GM12878 (cell line): ENCODE measurements at regions not wholly inside any gene's neighbourhood (a gene's known extent, or its start where the extent isn't known, plus 50 kb on each side); places are given as distances from the start of the nearest gene placed in this dataset.

Experiments used
- ATAC-seq: fragments of 200-7000 bp; cut with Tn5 transposase; 3 replicates; pipeline ENCODE4 v1.9.1; 2020; ENCODE audit warnings: mild to moderate bottlenecking, moderate library complexity
- BruUV-seq: library from RNA; stranded (reverse); fragments of 400-500 nt; replicated peaks from 2 replicates; lab custom pipeline; 2021; lab: Mats Ljungman, UMichigan
- CTCF ChIA-PET: fragments of 300-600 bp; sonication (Branson Sonifier 250); formaldehyde crosslinking; extraction: SDS; loops from one replicate; lab custom pipeline; 2021; ENCODE audit warnings: inconsistent platforms; lab: Yijun Ruan, JAX
- POLR2A ChIA-PET: fragments of 350-600 bp; formaldehyde crosslinking; extraction: SDS; loops from one replicate; lab custom pipeline; 2021; ENCODE audit warnings: inconsistent platforms; lab: Charles Lee
- RAD21 ChIA-PET: fragments of 300-600 bp; sonication (Branson Sonifier 250); formaldehyde crosslinking; loops from one replicate; lab custom pipeline; 2023; ENCODE audit warnings: antibody characterized with exemption; ENCODE audit not compliant: unreplicated experiment; lab: Charles Lee
- SMC1A ChIA-PET: fragments of 300-600 bp; sonication (Branson Sonifier 250); formaldehyde crosslinking; loops from one replicate; lab custom pipeline; 2023; ENCODE audit not compliant: unreplicated experiment, uncharacterized antibody; lab: Charles Lee
- DNase-seq: peaks from one replicate; pipeline ENCODE4 v3.0.0-alpha.2; 2011; ENCODE audit warnings: low read depth, low spot score
- FAIRE-seq: peaks from 3 replicates; lab custom pipeline; 2011; peaks lifted over from hg19 to GRCh38; lab: Jason Lieb, UNC
- H2AFZ ChIP-seq: 2 replicates; pipeline ENCODE4 v1.6.0; 2011; ENCODE audit warnings: low read depth, low read length, control low read depth; ENCODE audit not compliant: control insufficient read depth
- H3K27ac ChIP-seq: 2 replicates; pipeline ENCODE4 v1.5.1; 2011; ENCODE audit warnings: control low read depth; ENCODE audit not compliant: control insufficient read depth, insufficient read depth
- H3K27me3 ChIP-seq, 2 experiments: replicated peaks in 1 of 2; 2 replicates each; pipeline versions ENCODE4 v1.6.0 to v1.6.1; 2011; ENCODE audit warnings: low read length in 1 of 2; ENCODE audit not compliant: control insufficient read depth in 2 of 2, insufficient read depth in 2 of 2
- H3K36me3 ChIP-seq, 2 experiments: 2 replicates each; pipeline ENCODE4 v1.5.1; 2011; ENCODE audit warnings: low read length in 1 of 2; ENCODE audit not compliant: control insufficient read depth in 2 of 2, insufficient read depth in 2 of 2
- H3K4me1 ChIP-seq: 2 replicates; pipeline ENCODE4 v1.6.1; 2011; ENCODE audit warnings: mild to moderate bottlenecking, low read length, moderate library complexity, mixed read lengths; ENCODE audit not compliant: control insufficient read depth, insufficient read depth
- H3K4me2 ChIP-seq: 2 replicates; pipeline ENCODE4 v1.6.0; 2011; ENCODE audit warnings: control low read depth; ENCODE audit not compliant: control insufficient read depth, insufficient read depth
- H3K4me3 ChIP-seq: fragments of 200-600 bp; sonication (generic); 2 replicates; pipeline ENCODE4 v1.5.1; 2016
- H3K79me2 ChIP-seq: 2 replicates; pipeline ENCODE4 v1.6.0; 2011; ENCODE audit warnings: low read length; ENCODE audit not compliant: control insufficient read depth, insufficient read depth
- H3K9ac ChIP-seq: 2 replicates; pipeline ENCODE4 v1.8.0; 2011; ENCODE audit warnings: low read length, control low read depth, mixed read lengths; ENCODE audit not compliant: control insufficient read depth, insufficient read depth
- H3K9me3 ChIP-seq: replicated peaks from 3 replicates; pipeline ENCODE4 v1.5.1; 2011; ENCODE audit warnings: mild to moderate bottlenecking, low read length; ENCODE audit not compliant: control insufficient read depth, insufficient read depth
- H4K20me1 ChIP-seq: 2 replicates; pipeline ENCODE4 v1.6.0; 2011; ENCODE audit not compliant: control insufficient read depth, insufficient read depth
- BHLHE40 ChIP-seq, 2 experiments: fragments of 450-650 bp in 1 of 2; IDR thresholded peaks; 2 replicates each; pipeline ENCODE4 v1.6.1; 2011 to 2017; ENCODE audit warnings: low read depth in 2 of 2, borderline replicate concordance in 1 of 2, improper control_type of control experiment in 1 of 2, low read length in 1 of 2, mild to moderate bottlenecking in 1 of 2
- CBFB ChIP-seq: IDR thresholded peaks from 2 replicates; pipeline ENCODE4 v1.6.1; 2016; ENCODE audit warnings: antibody characterized with exemption, low read depth
- FOXK2 ChIP-seq: fragments of 450-650 bp; IDR thresholded peaks from 2 replicates; pipeline ENCODE4 v1.6.1; 2017; ENCODE audit warnings: mild to moderate bottlenecking, moderate library complexity
- MTA2 ChIP-seq: fragments of 450-650 bp; IDR thresholded peaks from 2 replicates; pipeline ENCODE4 v1.6.1; 2016; ENCODE audit warnings: low read depth, mild to moderate bottlenecking, moderate library complexity
- RAD51 ChIP-seq: fragments of 450-650 bp; IDR thresholded peaks from 2 replicates; pipeline ENCODE4 v1.6.1; 2016; ENCODE audit warnings: moderate library complexity, mild to moderate bottlenecking, inconsistent platforms
- SPI1 ChIP-seq: IDR thresholded peaks from 2 replicates; pipeline ENCODE4 v1.6.1; 2011; ENCODE audit warnings: low read depth, mild to moderate bottlenecking, low read length, moderate library complexity, borderline replicate concordance; ENCODE audit not compliant: insufficient read depth
- ZZZ3 ChIP-seq: IDR thresholded peaks from 2 replicates; pipeline ENCODE4 v1.6.1; 2011; ENCODE audit warnings: low read depth; ENCODE audit not compliant: control insufficient read depth, insufficient read length
- WGBS: methylation state at CpG from one replicate; pipeline ENCODE4 v1.1.6; 2016; ENCODE audit warnings: low lambda C conversion rate; ENCODE audit not compliant: insufficient replicate concordance, insufficient coverage; ENCODE audit errors: missing lambda C conversion rate; 5-methylcytosine and 5-hydroxymethylcytosine counted together
- in situ Hi-C: fragments of 300-500 bp; cut with MboI; formaldehyde crosslinking; loops from 9 replicates; pipeline ENCODE4 v1.14.3; 2018; ENCODE audit warnings: mixed read lengths
- intact Hi-C: fragments of 100-400 bp; cut with micrococcal nuclease; formaldehyde crosslinking; loops from one replicate; pipeline ENCODE4 v1.14.2; 2022; ENCODE audit not compliant: unreplicated experiment
- TF ChIP-seq, protein P1 (sequence below): IDR thresholded peaks from 2 replicates; pipeline ENCODE4 v1.6.1; 2011; ENCODE audit warnings: borderline replicate concordance, low read depth, mild to moderate bottlenecking, moderate library complexity, mixed read lengths, low read length; ENCODE audit not compliant: insufficient read depth; ENCODE audit errors: extremely low read length
- TF ChIP-seq, protein P2 (sequence below): fragments of 450-650 bp; IDR thresholded peaks from 2 replicates; pipeline ENCODE4 v1.6.1; 2017; ENCODE audit warnings: mild to moderate bottlenecking, moderate library complexity
- TF ChIP-seq, protein P3 (sequence below): IDR thresholded peaks from 2 replicates; pipeline ENCODE4 v1.6.1; 2011; ENCODE audit warnings: low read depth, low read length, improper control_type of control experiment, borderline replicate concordance

DNA sequence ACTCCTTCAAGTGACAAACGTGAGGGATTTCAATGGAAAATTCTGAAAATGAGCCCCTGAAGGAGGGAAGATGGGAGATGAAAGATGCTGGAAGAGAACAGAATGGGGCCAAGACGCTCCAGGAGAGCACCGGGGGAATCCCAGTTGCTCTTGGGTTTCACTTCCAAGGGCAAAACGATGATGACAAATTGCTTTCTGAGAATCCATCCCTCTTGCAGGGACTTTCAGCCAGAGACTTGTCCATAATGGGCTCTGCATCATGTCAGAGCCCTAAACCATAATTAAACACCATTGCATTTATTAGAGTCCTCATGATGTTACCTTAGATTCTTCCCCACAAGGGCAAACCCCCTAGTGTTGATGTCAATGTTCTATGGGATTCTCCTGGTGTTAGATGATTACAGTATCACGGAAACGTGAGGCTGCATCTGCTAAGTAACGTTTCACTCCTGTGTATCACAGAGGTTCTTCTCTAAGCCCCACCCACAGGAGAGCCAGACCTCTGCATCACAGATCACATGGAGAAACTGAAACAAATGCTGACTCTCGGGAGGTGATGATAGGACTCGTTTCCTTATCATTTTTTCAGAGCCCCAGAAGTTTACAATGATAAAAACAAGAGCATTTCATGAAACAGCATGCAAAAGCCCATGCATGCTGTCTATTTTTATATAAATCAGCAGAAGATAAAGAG lies 114.4 kb downstream of the TENT4A start:
- TF ChIP-seq, protein P1, sequence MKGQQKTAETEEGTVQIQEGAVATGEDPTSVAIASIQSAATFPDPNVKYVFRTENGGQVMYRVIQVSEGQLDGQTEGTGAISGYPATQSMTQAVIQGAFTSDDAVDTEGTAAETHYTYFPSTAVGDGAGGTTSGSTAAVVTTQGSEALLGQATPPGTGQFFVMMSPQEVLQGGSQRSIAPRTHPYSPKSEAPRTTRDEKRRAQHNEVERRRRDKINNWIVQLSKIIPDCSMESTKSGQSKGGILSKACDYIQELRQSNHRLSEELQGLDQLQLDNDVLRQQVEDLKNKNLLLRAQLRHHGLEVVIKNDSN = peak; percentile 51
- TF ChIP-seq RAD51 (peak; percentile 38; the same call in 1 of the 2 replicates), ZZZ3 (no peak), BHLHE40 (IDR thresholded peaks at IDR 0.05; ENCODE audit: borderline replicate concordance in 1 of 2, low read depth in 2 of 2, low read length in 1 of 2) (0 out of 4 replicates have a peak, but pooled peaks of 1 of the 2 experiments have one; percentile 23), SPI1 (no peak), CBFB (no peak), FOXK2 (no peak), MTA2 (no peak)
- TF ChIP-seq, protein P2, sequence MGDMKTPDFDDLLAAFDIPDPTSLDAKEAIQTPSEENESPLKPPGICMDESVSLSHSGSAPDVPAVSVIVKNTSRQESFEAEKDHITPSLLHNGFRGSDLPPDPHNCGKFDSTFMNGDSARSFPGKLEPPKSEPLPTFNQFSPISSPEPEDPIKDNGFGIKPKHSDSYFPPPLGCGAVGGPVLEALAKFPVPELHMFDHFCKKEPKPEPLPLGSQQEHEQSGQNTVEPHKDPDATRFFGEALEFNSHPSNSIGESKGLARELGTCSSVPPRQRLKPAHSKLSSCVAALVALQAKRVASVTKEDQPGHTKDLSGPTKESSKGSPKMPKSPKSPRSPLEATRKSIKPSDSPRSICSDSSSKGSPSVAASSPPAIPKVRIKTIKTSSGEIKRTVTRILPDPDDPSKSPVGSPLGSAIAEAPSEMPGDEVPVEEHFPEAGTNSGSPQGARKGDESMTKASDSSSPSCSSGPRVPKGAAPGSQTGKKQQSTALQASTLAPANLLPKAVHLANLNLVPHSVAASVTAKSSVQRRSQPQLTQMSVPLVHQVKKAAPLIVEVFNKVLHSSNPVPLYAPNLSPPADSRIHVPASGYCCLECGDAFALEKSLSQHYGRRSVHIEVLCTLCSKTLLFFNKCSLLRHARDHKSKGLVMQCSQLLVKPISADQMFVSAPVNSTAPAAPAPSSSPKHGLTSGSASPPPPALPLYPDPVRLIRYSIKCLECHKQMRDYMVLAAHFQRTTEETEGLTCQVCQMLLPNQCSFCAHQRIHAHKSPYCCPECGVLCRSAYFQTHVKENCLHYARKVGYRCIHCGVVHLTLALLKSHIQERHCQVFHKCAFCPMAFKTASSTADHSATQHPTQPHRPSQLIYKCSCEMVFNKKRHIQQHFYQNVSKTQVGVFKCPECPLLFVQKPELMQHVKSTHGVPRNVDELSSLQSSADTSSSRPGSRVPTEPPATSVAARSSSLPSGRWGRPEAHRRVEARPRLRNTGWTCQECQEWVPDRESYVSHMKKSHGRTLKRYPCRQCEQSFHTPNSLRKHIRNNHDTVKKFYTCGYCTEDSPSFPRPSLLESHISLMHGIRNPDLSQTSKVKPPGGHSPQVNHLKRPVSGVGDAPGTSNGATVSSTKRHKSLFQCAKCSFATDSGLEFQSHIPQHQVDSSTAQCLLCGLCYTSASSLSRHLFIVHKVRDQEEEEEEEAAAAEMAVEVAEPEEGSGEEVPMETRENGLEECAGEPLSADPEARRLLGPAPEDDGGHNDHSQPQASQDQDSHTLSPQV = no peak
- TF ChIP-seq, protein P3, sequence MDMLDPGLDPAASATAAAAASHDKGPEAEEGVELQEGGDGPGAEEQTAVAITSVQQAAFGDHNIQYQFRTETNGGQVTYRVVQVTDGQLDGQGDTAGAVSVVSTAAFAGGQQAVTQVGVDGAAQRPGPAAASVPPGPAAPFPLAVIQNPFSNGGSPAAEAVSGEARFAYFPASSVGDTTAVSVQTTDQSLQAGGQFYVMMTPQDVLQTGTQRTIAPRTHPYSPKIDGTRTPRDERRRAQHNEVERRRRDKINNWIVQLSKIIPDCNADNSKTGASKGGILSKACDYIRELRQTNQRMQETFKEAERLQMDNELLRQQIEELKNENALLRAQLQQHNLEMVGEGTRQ = peak; percentile 24; the same call in 1 of the 2 replicates
- peak overlapping the region; percentile 19; the same call in 1 of the 2 replicates for H3K4me3 ChIP-seq
- ATAC-seq (peak; percentile 87), DNase-seq (no peak), FAIRE-seq (peak; percentile 52)
- ChIA-PET CTCF (interaction anchor here (0.9 kb wide), 1 partner anchor 11 kb away, joined by 3 read pairs; no protein-coding TSS in a partner anchor), RAD21 (no interaction called here), POLR2A (interaction anchor here (0.6 kb wide), 1 partner anchor 436 kb away, joined by 6 read pairs; no protein-coding TSS in a partner anchor), SMC1A (interaction anchor here (1.4 kb wide), 1 partner anchor 8 kb away, joined by 4 read pairs; no protein-coding TSS in a partner anchor)
- peaks cover 34% of the 10 kb centered on the region for H3K4me1 ChIP-seq
- no peak overlapping the region for H3K27ac ChIP-seq
- no peaks in the 10 kb centered on the region for H3K79me2 ChIP-seq
- no peak overlapping the region for H2AFZ ChIP-seq
- 13% methylated on average over 9 of the region's 9 CpGs for WGBS
- intact Hi-C loops (no loop called here), in situ Hi-C loops (no loop called here)
- no peaks in the 10 kb centered on the region for H3K27me3 ChIP-seq
- BruUV-seq = no TSS peak
- H3K9ac ChIP-seq = no peak overlapping the region
- no peaks in the 10 kb centered on the region for H4K20me1 ChIP-seq
- peak overlapping the region; percentile 49 for H3K4me2 ChIP-seq
- no peaks in the 10 kb centered on the region for H3K36me3 ChIP-seq
- H3K9me3 ChIP-seq = no peaks in the 10 kb centered on the region; the same call in 2 of the 3 replicates
